Lung (tissue), 11 donors: ENCODE measurements at regions not wholly inside any gene's neighbourhood (a gene's known extent, or its start where the extent isn't known, plus 50 kb on each side); places are given as distances from the start of the nearest gene placed in this dataset.

ENCODE experiments used
- ATAC-seq: fragments of 200-7000 bp; cut with Tn5 transposase; one replicate; pipeline ENCODE4 v1.9.1; 2020; ENCODE audit warnings: moderate number of reproducible peaks; ENCODE audit not compliant: insufficient read depth, low FRiP score
- DNase-seq, 3 donors: peaks; one replicate each; pipeline ENCODE4 v3.0.0-alpha.2; 2013 to 2017
- H3K27ac ChIP-seq, 2 donors: one replicate each; pipeline ENCODE4 v1.5.1; 2013; ENCODE audit warnings: mild to moderate bottlenecking in 2 of 2, moderate library complexity in 2 of 2, control low read depth in 1 of 2, inconsistent platforms in 1 of 2, low read depth in 1 of 2, low read length in 1 of 2
- H3K27me3 ChIP-seq, 3 donors: one replicate each; pipeline ENCODE4 v1.5.1; 2013; ENCODE audit warnings: low read length in 2 of 3; ENCODE audit not compliant: control insufficient read depth in 3 of 3, insufficient read depth in 3 of 3
- H3K36me3 ChIP-seq, 4 donors: one replicate each; pipeline ENCODE4 v1.5.1; 2013; ENCODE audit warnings: low read length in 4 of 4, mild to moderate bottlenecking in 1 of 4, moderate library complexity in 1 of 4; ENCODE audit not compliant: control insufficient read depth in 4 of 4, insufficient read depth in 4 of 4
- H3K4me1 ChIP-seq, 5 donors: one replicate each; pipeline ENCODE4 v1.5.1; 2013; ENCODE audit warnings: low read length in 5 of 5, mild to moderate bottlenecking in 2 of 5, moderate library complexity in 1 of 5; ENCODE audit not compliant: control insufficient read depth in 5 of 5, insufficient read depth in 5 of 5
- H3K4me3 ChIP-seq: one replicate; pipeline ENCODE4 v1.5.1; 2013; ENCODE audit warnings: mild to moderate bottlenecking, control low read depth, moderate library complexity
- H3K9ac ChIP-seq, 2 donors: one replicate each; pipeline ENCODE4 v1.5.1; 2013; ENCODE audit warnings: low read length in 2 of 2, control low read depth in 1 of 2; ENCODE audit not compliant: insufficient read depth in 1 of 2
- H3K9me3 ChIP-seq, 4 donors: one replicate each; pipeline ENCODE4 v1.5.1; 2013; ENCODE audit warnings: low read length in 3 of 4, mild to moderate bottlenecking in 1 of 4, moderate library complexity in 1 of 4; ENCODE audit not compliant: control insufficient read depth in 4 of 4, insufficient read depth in 3 of 4
- WGBS, 2 donors: extraction: QIAGEN DNeasy Blood & Tissue Kit; methylation state at CpG; one replicate each; pipeline ENCODE4 v1.1.7; 2013; 5-methylcytosine and 5-hydroxymethylcytosine counted together
- TF ChIP-seq, protein P1 (sequence below): IDR thresholded peaks from 2 replicates; pipeline ENCODE4 v1.5.1; 2012; ENCODE audit warnings: mild to moderate bottlenecking; ENCODE audit errors: control extremely low read depth, extremely low read depth
- donor health status: control.
- donor health status: control.
- donor health status: Bipolar disorder and iron deficiency.
- donor health status: healthy.
- donor health status: DM: yes; HTN: yes; CAD: no.

DNA sequence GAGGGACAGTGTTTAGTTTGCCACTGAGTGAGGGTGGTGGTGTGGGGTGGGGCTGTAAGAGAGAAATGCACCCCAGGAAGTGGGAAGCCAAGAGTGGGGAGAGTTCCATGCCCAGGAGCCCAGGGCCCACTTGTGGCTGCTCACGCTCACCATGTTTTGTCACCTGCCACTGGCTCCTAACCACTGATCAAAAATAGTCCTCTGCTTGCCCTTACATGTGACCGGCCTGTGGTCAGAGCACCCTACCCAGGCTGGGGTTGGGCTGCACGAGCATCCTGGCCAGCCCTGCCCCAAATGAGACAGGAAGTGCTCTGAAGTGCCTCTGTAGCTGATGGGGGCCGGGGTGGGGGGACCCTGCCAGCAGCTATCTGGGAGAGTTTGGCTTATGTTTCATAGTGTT lies 216.3 kb downstream of the RPLP1 start:
- H3K27ac ChIP-seq = no peak overlapping the region
- no peak for DNase-seq
- 30 to 64% methylated on average over 4 of the region's 4 CpGs for WGBS, 2 donors
- ATAC-seq = no peak
- no peak overlapping the region for H3K4me3 ChIP-seq
- no peaks in the 10 kb centered on the region for H3K9me3 ChIP-seq
- H3K27me3 ChIP-seq = peaks cover 0 to 4% (median 0%) of the 10 kb centered on the region in 3 donors
- TF ChIP-seq, protein P1, sequence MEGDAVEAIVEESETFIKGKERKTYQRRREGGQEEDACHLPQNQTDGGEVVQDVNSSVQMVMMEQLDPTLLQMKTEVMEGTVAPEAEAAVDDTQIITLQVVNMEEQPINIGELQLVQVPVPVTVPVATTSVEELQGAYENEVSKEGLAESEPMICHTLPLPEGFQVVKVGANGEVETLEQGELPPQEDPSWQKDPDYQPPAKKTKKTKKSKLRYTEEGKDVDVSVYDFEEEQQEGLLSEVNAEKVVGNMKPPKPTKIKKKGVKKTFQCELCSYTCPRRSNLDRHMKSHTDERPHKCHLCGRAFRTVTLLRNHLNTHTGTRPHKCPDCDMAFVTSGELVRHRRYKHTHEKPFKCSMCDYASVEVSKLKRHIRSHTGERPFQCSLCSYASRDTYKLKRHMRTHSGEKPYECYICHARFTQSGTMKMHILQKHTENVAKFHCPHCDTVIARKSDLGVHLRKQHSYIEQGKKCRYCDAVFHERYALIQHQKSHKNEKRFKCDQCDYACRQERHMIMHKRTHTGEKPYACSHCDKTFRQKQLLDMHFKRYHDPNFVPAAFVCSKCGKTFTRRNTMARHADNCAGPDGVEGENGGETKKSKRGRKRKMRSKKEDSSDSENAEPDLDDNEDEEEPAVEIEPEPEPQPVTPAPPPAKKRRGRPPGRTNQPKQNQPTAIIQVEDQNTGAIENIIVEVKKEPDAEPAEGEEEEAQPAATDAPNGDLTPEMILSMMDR = no peak
- peaks cover 0 to 28% (median 3%) of the 10 kb centered on the region in 5 donors for H3K4me1 ChIP-seq
- H3K9ac ChIP-seq = no peak overlapping the region
- H3K36me3 ChIP-seq = no peaks in the 10 kb centered on the region

GRCh38 chr15:69669446-69669845 lies 216.8 kb downstream of the RPLP1 start:
- H3K27me3 ChIP-seq = peaks cover 0 to 4% (median 0%) of the 10 kb centered on the region in 3 donors
- WGBS, 2 donors = 68 to 71% methylated on average over 3 of the region's 3 CpGs
- ATAC-seq (no peak), DNase-seq (no peak)
- H3K36me3 ChIP-seq = no peaks in the 10 kb centered on the region
- H3K9ac ChIP-seq = no peak overlapping the region
- peaks cover 0 to 28% (median 3%) of the 10 kb centered on the region in 5 donors for H3K4me1 ChIP-seq
- no peak overlapping the region for H3K27ac ChIP-seq
- TF ChIP-seq, protein P1 = no peak
- H3K9me3 ChIP-seq = no peaks in the 10 kb centered on the region
- no peak overlapping the region for H3K4me3 ChIP-seq

DNA sequence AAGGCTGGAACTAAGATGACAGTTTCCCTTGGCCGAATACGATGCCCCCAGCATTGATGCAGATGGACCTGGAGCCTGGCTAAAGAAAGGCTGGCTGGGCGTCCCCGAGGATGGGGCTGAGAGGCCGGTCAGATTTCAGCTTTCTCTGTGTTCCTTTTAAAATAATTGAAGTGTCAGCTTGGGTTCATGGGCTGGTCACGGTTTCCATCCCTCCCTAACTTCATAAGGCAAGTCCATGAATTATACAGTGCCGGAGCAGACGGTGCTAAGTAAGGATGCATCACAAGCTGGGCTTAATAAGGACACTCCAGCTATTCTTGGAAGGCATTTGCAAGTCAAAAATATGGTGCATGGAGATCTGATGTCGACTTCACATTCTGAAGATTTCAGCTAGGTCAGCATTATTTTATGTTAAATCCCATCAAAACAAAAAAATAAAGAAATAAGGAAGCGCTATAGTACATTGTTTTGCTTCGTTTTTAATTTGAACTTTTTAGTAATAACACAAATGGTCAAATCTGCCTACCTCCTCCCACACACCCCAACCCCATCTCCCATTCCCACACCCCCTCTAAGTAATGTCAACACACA lies 220.8 kb downstream of the RPLP1 start:
- Histone ChIP-seq H3K4me1 (peaks cover 0 to 3% (median 0%) of the 10 kb centered on the region in 5 donors), H3K27me3 (peaks cover 0 to 3% (median 0%) of the 10 kb centered on the region in 3 donors), H3K4me3 (no peak overlapping the region), H3K9ac (no peak overlapping the region), H3K36me3 (no peaks in the 10 kb centered on the region), H3K9me3 (no peaks in the 10 kb centered on the region), H3K27ac (no peak overlapping the region)
- ATAC-seq (no peak), DNase-seq (peak in 1 of 3 donors; percentile 28)
- WGBS, 2 donors = 79 to 86% methylated on average over 11 of the region's 11 CpGs
- TF ChIP-seq, protein P1 = no peak

GRCh38 chr15:69675731-69676130 lies 223.1 kb downstream of the RPLP1 start:
- no peak for DNase-seq
- H3K4me3 ChIP-seq = no peak overlapping the region
- no peaks in the 10 kb centered on the region for H3K36me3 ChIP-seq
- WGBS, 2 donors = 80 to 85% methylated on average over 2 of the region's 2 CpGs
- no peaks in the 10 kb centered on the region for H3K9me3 ChIP-seq
- H3K4me1 ChIP-seq = no peaks in the 10 kb centered on the region
- H3K27me3 ChIP-seq = peaks cover 0 to 3% (median 0%) of the 10 kb centered on the region in 3 donors
- no peak overlapping the region for H3K27ac ChIP-seq
- TF ChIP-seq, protein P1 = no peak
- no peak overlapping the region for H3K9ac ChIP-seq
- ATAC-seq = no peak
